ENCODE measurements at regions not wholly inside any gene's neighbourhood (a gene's known extent, or its start where the extent isn't known, plus 50 kb on each side); places are given as distances from the start of the nearest gene placed in this dataset.

DNA sequence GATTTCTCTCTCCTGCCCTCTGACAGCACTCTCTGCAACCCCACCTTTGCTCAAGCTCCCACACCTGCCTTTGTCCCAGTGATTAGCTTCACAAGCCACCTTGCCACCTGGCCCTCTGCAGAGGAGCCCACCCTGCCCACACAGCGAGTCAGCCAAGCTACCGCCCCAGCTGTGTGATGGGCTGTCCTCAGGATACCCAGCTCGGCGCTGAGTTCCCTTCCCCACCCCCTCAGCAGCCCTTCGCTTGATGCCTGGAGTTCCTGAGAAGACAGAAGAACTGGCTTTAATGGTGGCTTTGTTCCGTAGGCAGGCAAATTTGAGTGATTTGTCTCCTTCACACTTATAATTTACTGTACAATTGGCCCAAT lies 266.4 kb downstream of the CBLN1 start:
- no peaks in the 10 kb centered on the region for H3K4me1 ChIP-seq (ENCODE audit: control insufficient read depth, low read length)
- H3F3A ChIP-seq (ENCODE audit: control insufficient read depth, insufficient read depth), result no peaks in the 10 kb centered on the region
- H3K79me2 ChIP-seq (ENCODE audit: control insufficient read depth, low read length), result no peaks in the 10 kb centered on the region
- TF ChIP-seq EZH2phosphoT487 (IDR thresholded peaks at IDR 0.05; ENCODE audit: borderline replicate concordance, low read length), result no peak
- TF ChIP-seq, protein P1, sequence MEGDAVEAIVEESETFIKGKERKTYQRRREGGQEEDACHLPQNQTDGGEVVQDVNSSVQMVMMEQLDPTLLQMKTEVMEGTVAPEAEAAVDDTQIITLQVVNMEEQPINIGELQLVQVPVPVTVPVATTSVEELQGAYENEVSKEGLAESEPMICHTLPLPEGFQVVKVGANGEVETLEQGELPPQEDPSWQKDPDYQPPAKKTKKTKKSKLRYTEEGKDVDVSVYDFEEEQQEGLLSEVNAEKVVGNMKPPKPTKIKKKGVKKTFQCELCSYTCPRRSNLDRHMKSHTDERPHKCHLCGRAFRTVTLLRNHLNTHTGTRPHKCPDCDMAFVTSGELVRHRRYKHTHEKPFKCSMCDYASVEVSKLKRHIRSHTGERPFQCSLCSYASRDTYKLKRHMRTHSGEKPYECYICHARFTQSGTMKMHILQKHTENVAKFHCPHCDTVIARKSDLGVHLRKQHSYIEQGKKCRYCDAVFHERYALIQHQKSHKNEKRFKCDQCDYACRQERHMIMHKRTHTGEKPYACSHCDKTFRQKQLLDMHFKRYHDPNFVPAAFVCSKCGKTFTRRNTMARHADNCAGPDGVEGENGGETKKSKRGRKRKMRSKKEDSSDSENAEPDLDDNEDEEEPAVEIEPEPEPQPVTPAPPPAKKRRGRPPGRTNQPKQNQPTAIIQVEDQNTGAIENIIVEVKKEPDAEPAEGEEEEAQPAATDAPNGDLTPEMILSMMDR (IDR thresholded peaks at IDR 0.05; ENCODE audit: low read depth, low read length, poor library complexity, severe bottlenecking), result no peak
- H4K20me1 ChIP-seq (ENCODE audit: control insufficient read depth, insufficient read depth, low read depth, low read length), result no peaks in the 10 kb centered on the region
- H3K9me3 ChIP-seq (ENCODE audit: control insufficient read depth, insufficient read depth, low read length), result no peaks in the 10 kb centered on the region
- H3K36me3 ChIP-seq (ENCODE audit: control insufficient read depth, low read length), result no peaks in the 10 kb centered on the region
- no peak overlapping the region for H3K4me2 ChIP-seq (ENCODE audit: low read length)
- H3K9me2 ChIP-seq (replicated peaks; ENCODE audit: control insufficient read depth, low read length), result no peaks in the 10 kb centered on the region
- no peaks in the 10 kb centered on the region for H3K27me3 ChIP-seq (ENCODE audit: control insufficient read depth, low read length)
- H3K27ac ChIP-seq (ENCODE audit: low read depth, low read length), result no peak overlapping the region
- no peak overlapping the region for H3K4me3 ChIP-seq (ENCODE audit: low read length)

DNA sequence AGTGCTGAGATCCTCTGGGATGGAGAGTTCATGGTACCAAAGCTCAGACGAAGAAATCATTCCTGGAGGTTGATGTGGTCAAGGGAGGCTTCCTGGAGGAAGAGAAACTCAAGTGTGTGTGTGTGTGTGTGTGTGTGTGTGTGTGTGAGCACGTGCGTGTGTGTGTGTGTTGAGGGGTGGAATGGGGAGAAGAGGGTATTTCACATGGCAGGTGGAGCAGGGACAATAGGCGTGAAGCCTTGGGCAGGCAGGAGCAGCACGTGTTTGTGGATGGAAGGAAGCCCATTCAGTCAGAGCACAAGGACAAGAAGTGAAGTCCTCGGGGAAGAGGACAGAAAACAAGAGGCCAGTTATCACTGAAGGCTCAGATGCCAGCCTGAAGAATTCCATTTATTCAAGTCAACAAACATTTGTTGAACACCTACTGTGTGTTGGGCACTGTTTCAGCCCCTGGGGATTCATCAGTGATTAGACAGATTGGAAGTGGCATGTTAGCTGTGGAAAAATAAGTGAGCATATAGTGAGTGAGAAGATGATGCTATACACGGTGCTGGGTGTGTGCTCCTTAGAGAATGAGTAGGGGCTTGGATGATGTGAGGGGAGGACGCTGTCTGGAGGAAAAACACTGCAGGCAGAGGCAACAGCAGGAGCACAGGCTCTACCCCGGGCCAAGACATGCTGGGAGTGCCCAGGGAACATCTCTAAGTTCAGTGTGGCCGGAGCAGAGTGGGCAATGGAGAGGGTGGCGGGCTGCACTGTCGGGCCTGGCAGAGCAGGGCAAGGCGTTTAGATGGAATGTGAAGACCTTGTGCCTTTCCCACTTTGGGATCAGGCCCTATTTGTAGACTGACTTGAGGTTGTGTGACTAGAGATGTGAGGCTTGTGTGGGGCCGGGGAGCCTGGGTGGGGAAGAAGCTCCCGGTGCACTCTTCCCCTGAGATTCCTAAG lies 267.1 kb downstream of the CBLN1 start:
- no peak overlapping the region for H3K27ac ChIP-seq (ENCODE audit: low read depth, low read length)
- H3K79me2 ChIP-seq (ENCODE audit: control insufficient read depth, low read length), result no peaks in the 10 kb centered on the region
- no peak overlapping the region for H3K4me3 ChIP-seq (ENCODE audit: low read length)
- no peaks in the 10 kb centered on the region for H4K20me1 ChIP-seq (ENCODE audit: control insufficient read depth, insufficient read depth, low read depth, low read length)
- no peaks in the 10 kb centered on the region for H3K27me3 ChIP-seq (ENCODE audit: control insufficient read depth, low read length)
- H3K9me3 ChIP-seq (ENCODE audit: control insufficient read depth, insufficient read depth, low read length), result no peaks in the 10 kb centered on the region
- H3F3A ChIP-seq (ENCODE audit: control insufficient read depth, insufficient read depth), result no peaks in the 10 kb centered on the region
- no peak for TF ChIP-seq EZH2phosphoT487 (IDR thresholded peaks at IDR 0.05; ENCODE audit: borderline replicate concordance, low read length)
- TF ChIP-seq, protein P1 (IDR thresholded peaks at IDR 0.05; ENCODE audit: low read depth, low read length, poor library complexity, severe bottlenecking), result no peak
- H3K4me1 ChIP-seq (ENCODE audit: control insufficient read depth, low read length), result no peaks in the 10 kb centered on the region
- H3K9me2 ChIP-seq (replicated peaks; ENCODE audit: control insufficient read depth, low read length), result no peaks in the 10 kb centered on the region
- no peaks in the 10 kb centered on the region for H3K36me3 ChIP-seq (ENCODE audit: control insufficient read depth, low read length)
- no peak overlapping the region for H3K4me2 ChIP-seq (ENCODE audit: low read length)

- no peak overlapping the region for H3K4me2 ChIP-seq (ENCODE audit: low read length)
- no peaks in the 10 kb centered on the region for H3K9me3 ChIP-seq (ENCODE audit: control insufficient read depth, insufficient read depth, low read length)
- H3K4me3 ChIP-seq (ENCODE audit: low read length), result no peak overlapping the region
- H4K20me1 ChIP-seq (ENCODE audit: control insufficient read depth, insufficient read depth, low read depth, low read length), result no peaks in the 10 kb centered on the region
- no peak overlapping the region for H3K27ac ChIP-seq (ENCODE audit: low read depth, low read length)
- H3K4me1 ChIP-seq (ENCODE audit: control insufficient read depth, low read length), result no peaks in the 10 kb centered on the region
- H3K79me2 ChIP-seq (ENCODE audit: control insufficient read depth, low read length), result no peaks in the 10 kb centered on the region
- TF ChIP-seq, protein P1 (IDR thresholded peaks at IDR 0.05; ENCODE audit: low read depth, low read length, poor library complexity, severe bottlenecking), result no peak
- TF ChIP-seq EZH2phosphoT487 (IDR thresholded peaks at IDR 0.05; ENCODE audit: borderline replicate concordance, low read length), result no peak
- no peaks in the 10 kb centered on the region for H3F3A ChIP-seq (ENCODE audit: control insufficient read depth, insufficient read depth)
- H3K36me3 ChIP-seq (ENCODE audit: control insufficient read depth, low read length), result no peaks in the 10 kb centered on the region
- H3K27me3 ChIP-seq (ENCODE audit: control insufficient read depth, low read length), result no peaks in the 10 kb centered on the region
- no peaks in the 10 kb centered on the region for H3K9me2 ChIP-seq (replicated peaks; ENCODE audit: control insufficient read depth, low read length)
Measured at GRCh38 chr16:49013727-49014080, 267.9 kb downstream of the CBLN1 start.
